Small intestine (tissue), 7 donors: ENCODE measurements at regions not wholly inside any gene's neighbourhood (a gene's known extent, or its start where the extent isn't known, plus 50 kb on each side); places are given as distances from the start of the nearest gene placed in this dataset.

ENCODE experiments used
- DNase-seq, 2 donors: peaks; one replicate each; pipeline versions ENCODE4 v3.0.0 to v3.0.0-alpha.2; 2013
- FAIRE-seq: peaks from 2 replicates; lab custom pipeline; 2012; peaks lifted over from hg19 to GRCh38; lab: Jason Lieb, UNC
- H3K27ac ChIP-seq, 3 donors: one replicate each; pipeline ENCODE4 v1.5.1; 2013; ENCODE audit warnings: low read length in 2 of 3, mild to moderate bottlenecking in 2 of 3, control low read depth in 1 of 3, inconsistent platforms in 1 of 3, low read depth in 1 of 3, moderate library complexity in 1 of 3
- H3K27me3 ChIP-seq, 3 donors: one replicate each; pipeline ENCODE4 v1.6.1; 2013; ENCODE audit warnings: low read length in 3 of 3, inconsistent platforms in 1 of 3; ENCODE audit not compliant: control insufficient read depth in 3 of 3, insufficient read depth in 3 of 3
- H3K36me3 ChIP-seq, 3 donors: one replicate each; pipeline ENCODE4 v1.6.1; 2013; ENCODE audit warnings: low read length in 3 of 3, inconsistent platforms in 1 of 3, low read depth in 1 of 3, mild to moderate bottlenecking in 1 of 3, moderate library complexity in 1 of 3; ENCODE audit not compliant: control insufficient read depth in 3 of 3, insufficient read depth in 2 of 3
- H3K4me1 ChIP-seq, 3 donors: one replicate each; pipeline ENCODE4 v1.6.1; 2013; ENCODE audit warnings: low read length in 2 of 3, inconsistent platforms in 1 of 3, low read depth in 1 of 3, mild to moderate bottlenecking in 1 of 3, moderate library complexity in 1 of 3; ENCODE audit not compliant: control insufficient read depth in 3 of 3, insufficient read depth in 2 of 3
- H3K4me3 ChIP-seq, 3 donors: one replicate each; pipeline ENCODE4 v1.5.1; 2013; ENCODE audit warnings: low read length in 3 of 3, control low read depth in 1 of 3, inconsistent platforms in 1 of 3, low read depth in 1 of 3, mild to moderate bottlenecking in 1 of 3, moderate library complexity in 1 of 3
- H3K9me3 ChIP-seq, 2 donors: one replicate each; pipeline ENCODE4 v1.6.1; 2013; ENCODE audit warnings: low read depth in 1 of 2, low read length in 1 of 2; ENCODE audit not compliant: control insufficient read depth in 2 of 2, insufficient read depth in 1 of 2
- WGBS, 3 donors: extraction: QIAGEN DNeasy Blood & Tissue Kit; methylation state at CpG; one replicate each; pipeline ENCODE4 v1.1.7; 2013; 5-methylcytosine and 5-hydroxymethylcytosine counted together
- donor health status: healthy with polysubstance abuse.
- donor health status: control.
- donor health status: control.
- donor health status: Bipolar disorder and iron deficiency.
- donor health status: healthy.

DNA sequence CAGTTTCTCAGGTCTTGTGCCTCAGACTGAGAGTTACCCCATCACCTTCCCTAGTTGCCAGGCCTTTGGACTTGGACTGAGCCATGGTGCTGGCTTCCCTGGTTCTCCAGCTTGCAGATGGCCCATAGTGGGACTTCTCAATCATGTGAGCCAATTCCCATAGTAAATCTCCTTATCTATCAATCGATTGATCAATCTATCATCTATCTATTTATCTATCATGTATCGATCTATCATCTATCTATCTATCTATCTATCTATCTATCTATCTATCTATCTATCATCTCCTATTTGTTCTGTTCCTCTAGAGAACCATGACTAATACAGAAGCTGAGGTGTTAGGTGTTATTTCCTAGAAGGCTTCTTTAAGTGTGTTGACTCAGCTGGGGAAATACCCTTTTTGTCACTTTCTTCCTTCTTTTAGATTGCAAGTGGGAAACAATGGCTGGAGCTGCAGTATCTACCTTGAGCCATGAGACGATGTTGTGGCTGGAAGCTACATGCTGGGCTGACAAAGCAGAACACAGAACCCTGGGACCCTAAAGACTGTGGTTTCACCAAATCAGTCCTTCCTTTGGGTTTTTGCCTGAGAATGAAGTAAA, 234.7 kb upstream of the GLI3 start:
- Histone ChIP-seq H3K9me3 (no peaks in the 10 kb centered on the region), H3K27me3 (no peaks in the 10 kb centered on the region), H3K36me3 (no peaks in the 10 kb centered on the region), H3K4me1 (no peaks in the 10 kb centered on the region), H3K4me3 (no peak overlapping the region), H3K27ac (no peak overlapping the region)
- FAIRE-seq (no peak), DNase-seq (no peak)
- 76 to 89% (median 86%) methylated on average over 3 of the region's 3 CpGs for WGBS, 3 donors

DNA sequence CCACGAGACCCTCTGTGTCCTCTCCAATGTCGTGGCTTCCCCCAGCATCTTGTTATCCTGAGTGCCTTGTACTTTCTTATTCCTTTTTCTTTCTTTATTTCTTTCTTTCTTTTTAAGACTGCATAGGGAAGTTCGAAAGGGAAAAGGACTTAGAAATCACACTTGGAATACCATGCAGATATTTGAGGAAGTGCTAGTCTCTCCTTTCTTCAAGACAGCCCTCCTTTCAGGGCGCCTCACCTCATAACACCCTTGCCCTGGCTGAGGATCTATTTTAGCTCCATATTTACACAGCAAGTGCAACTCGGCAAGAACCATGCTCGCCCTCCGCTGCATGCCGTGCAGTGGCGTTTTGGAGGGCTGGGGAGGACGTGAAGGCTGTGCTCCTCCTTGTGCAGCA, 232.3 kb upstream of the GLI3 start:
- Histone ChIP-seq H3K36me3 (no peaks in the 10 kb centered on the region), H3K4me1 (no peaks in the 10 kb centered on the region), H3K4me3 (no peak overlapping the region), H3K27me3 (no peaks in the 10 kb centered on the region), H3K9me3 (no peaks in the 10 kb centered on the region), H3K27ac (no peak overlapping the region)
- 78 to 80% (median 78%) methylated on average over 10 of the region's 10 CpGs for WGBS, 3 donors
- FAIRE-seq = no peak
- no peak for DNase-seq

DNA sequence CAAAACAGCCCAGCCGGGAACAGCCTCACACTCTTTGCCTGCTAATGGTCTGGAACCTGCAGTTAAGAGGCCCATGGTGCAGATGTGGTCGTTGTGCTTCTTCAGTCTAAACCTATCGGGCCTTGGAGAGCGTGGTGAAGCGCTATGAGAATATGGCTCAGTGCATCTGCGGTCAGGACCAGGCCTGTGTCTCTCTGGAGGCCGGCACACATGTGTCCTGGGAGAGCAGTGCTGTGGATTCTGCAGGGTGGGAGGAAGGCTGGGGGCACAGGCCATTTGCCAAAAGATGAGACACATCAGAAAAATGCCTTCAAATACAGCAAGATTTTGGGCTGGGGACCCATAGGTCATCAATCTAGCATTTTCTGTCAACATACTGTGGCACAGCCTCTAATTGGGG, 231.5 kb upstream of the GLI3 start:
- Histone ChIP-seq H3K27me3 (no peaks in the 10 kb centered on the region), H3K4me1 (no peaks in the 10 kb centered on the region), H3K4me3 (no peak overlapping the region), H3K36me3 (no peaks in the 10 kb centered on the region), H3K27ac (no peak overlapping the region), H3K9me3 (no peaks in the 10 kb centered on the region)
- DNase-seq (no peak), FAIRE-seq (no peak)
- WGBS, 3 donors = 79 to 90% (median 86%) methylated on average over 7 of the region's 7 CpGs

DNA sequence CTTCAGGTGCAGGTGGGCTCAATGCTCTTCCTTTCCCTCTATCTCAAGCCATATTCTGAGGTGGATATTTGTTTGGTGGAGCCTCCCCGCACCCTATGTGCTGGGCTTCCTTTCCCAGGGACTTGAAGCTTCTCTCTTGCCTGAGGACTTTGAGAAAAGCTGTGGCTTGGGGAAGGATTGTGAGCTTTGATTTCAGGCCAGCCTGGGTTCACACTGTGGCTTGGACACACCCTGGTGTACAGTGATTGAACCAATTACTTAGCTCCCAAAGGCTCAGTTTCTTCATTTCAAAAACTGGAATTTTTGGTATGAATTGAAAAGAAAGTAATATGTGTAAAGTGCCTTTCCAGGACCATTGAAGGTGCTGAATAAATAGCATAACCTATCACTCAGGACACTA, 224.5 kb upstream of the GLI3 start:
- WGBS, 3 donors = 84 to 95% (median 91%) methylated on average over 1 of the region's 1 CpG
- Histone ChIP-seq H3K27ac (no peak overlapping the region), H3K27me3 (peaks cover 0 to 3% (median 0%) of the 10 kb centered on the region in 3 donors), H3K36me3 (no peaks in the 10 kb centered on the region), H3K4me3 (no peak overlapping the region), H3K4me1 (no peaks in the 10 kb centered on the region), H3K9me3 (no peaks in the 10 kb centered on the region)
- FAIRE-seq = no peak
- no peak for DNase-seq

DNA sequence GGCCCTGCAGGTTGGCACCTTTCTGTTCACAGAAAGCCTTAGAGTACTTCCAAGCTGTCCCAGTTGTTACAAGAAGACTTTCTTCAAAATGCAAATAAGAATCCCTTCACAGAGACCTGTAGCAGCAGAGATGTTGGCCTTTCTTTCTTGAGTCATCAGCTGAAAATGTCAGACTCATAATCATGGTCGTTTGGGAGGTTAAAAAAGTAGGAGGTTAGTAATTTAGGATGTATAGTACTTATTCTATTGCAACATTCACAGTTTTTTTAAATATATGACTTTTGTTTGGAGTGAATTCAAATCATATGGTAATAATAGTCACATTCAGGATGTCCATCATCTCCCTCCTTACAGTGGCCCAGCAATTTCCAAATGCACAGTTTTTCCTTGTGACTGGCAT, 223.9 kb upstream of the GLI3 start:
- Histone ChIP-seq H3K4me1 (no peaks in the 10 kb centered on the region), H3K27ac (no peak overlapping the region), H3K4me3 (no peak overlapping the region), H3K9me3 (no peaks in the 10 kb centered on the region), H3K27me3 (peaks cover 0 to 3% (median 0%) of the 10 kb centered on the region in 3 donors), H3K36me3 (no peaks in the 10 kb centered on the region)
- FAIRE-seq = no peak
- WGBS, 3 donors = 23 to 52% (median 27%) methylated on average over 1 of the region's 1 CpG
- DNase-seq = no peak

DNA sequence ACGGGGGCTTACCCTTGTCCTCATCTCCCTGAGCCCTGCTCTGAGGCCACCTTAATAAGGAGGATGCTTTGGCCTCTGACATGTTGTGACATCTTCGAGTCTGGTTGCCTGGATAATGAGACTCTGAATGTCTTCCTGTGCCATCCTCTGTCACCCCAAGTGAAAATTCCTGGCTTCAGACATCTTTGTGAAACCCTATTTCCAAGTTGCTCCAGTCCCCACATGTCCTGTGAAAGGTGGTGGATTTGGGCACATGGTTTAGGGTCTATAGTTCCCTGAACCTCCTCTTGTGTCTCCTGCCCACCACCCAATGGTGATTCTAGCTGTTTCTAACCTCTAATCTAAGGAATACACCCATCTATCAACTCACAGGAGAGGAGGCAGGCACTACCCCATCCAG, 223.1 kb upstream of the GLI3 start:
- no peak overlapping the region for H3K4me3 ChIP-seq
- no peaks in the 10 kb centered on the region for H3K36me3 ChIP-seq
- DNase-seq = no peak
- peaks cover 0 to 3% (median 0%) of the 10 kb centered on the region in 3 donors for H3K27me3 ChIP-seq
- WGBS, 3 donors = 58 to 86% (median 58%) methylated on average over 2 of the region's 2 CpGs
- H3K4me1 ChIP-seq = no peaks in the 10 kb centered on the region
- no peak overlapping the region for H3K27ac ChIP-seq
- no peaks in the 10 kb centered on the region for H3K9me3 ChIP-seq
- FAIRE-seq = no peak

DNA sequence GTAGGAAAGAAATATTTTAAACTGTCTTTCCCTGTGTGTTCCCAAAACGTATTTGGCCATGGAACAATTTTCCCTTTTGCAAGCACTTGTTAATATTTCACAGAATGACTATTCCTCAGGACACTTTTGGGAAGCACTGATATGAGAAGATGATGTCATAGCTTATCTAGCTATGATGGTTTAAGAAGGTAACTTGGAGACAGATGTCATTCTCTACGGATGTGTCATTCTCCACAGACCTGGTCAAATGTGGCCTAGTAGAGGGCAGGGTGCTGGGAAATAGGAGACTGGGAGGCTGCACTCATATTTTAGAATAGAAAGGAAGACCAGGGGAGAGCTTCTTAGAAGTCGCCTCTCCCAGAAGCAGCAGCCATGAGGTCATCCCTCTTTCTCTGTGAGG, 220.7 kb upstream of the GLI3 start:
- 56 to 72% (median 64%) methylated on average over 3 of the region's 3 CpGs for WGBS, 3 donors
- DNase-seq (no peak), FAIRE-seq (no peak)
- H3K27me3 ChIP-seq = peaks cover 0 to 3% (median 0%) of the 10 kb centered on the region in 3 donors
- no peak overlapping the region for H3K27ac ChIP-seq
- no peaks in the 10 kb centered on the region for H3K9me3 ChIP-seq
- no peak overlapping the region for H3K4me3 ChIP-seq
- no peaks in the 10 kb centered on the region for H3K36me3 ChIP-seq
- peaks cover 0 to 3% (median 0%) of the 10 kb centered on the region in 3 donors for H3K4me1 ChIP-seq

DNA sequence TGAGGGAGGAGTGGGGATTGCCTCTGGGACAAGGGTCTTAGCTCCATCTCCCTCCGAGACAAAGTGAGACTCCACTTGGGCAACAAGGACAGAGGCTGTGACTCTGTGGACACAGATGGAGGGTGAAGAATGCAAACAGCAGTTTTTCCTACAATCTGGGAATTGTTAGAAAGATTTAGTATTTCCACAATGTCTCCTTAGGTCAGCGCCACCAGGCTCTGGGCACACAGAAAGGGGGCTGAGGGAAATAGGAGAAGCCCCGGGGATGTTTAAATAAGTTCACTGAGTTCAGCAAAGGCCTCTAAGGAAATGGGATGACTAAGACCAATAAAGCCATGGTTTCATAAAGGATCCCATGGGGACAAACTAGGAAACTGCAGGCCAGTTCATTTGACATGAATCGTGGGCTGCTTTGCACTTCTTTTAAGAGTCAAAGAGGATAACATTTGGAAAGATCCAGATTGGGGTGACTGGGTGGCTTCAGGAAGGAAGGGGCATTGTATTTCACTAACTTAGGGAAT, 219.8 kb upstream of the GLI3 start:
- FAIRE-seq = no peak
- H3K27ac ChIP-seq = no peak overlapping the region
- peaks cover 0 to 3% (median 0%) of the 10 kb centered on the region in 3 donors for H3K4me1 ChIP-seq
- no peak overlapping the region for H3K4me3 ChIP-seq
- WGBS, 3 donors = 71 to 77% (median 73%) methylated on average over 4 of the region's 4 CpGs
- H3K36me3 ChIP-seq = no peaks in the 10 kb centered on the region
- no peak for DNase-seq
- peaks cover 0 to 3% (median 0%) of the 10 kb centered on the region in 3 donors for H3K27me3 ChIP-seq
- no peaks in the 10 kb centered on the region for H3K9me3 ChIP-seq

DNA sequence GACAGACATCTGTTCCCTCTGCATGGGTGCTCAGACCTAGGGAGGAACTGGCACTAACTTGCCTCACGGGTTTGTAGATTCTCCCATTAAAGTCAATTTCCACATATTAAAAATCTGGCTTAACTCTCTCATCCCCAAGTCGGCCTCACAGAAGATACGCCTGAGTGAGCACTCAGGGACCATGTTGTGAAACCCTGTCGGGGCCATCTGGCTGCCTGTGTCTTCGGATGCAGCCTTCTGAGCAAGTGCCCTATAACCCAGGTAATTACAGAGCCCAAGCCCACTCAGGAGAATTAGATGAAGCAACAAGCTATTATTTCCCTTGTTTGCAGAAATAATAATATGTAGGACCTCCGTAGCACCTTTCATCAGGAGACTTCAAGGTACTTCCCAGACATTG, 219.3 kb upstream of the GLI3 start:
- Histone ChIP-seq H3K4me3 (no peak overlapping the region), H3K27me3 (peaks cover 0 to 3% (median 0%) of the 10 kb centered on the region in 3 donors), H3K36me3 (no peaks in the 10 kb centered on the region), H3K4me1 (peaks cover 0 to 3% (median 0%) of the 10 kb centered on the region in 3 donors), H3K9me3 (no peaks in the 10 kb centered on the region), H3K27ac (no peak overlapping the region)
- 79 to 90% (median 85%) methylated on average over 6 of the region's 6 CpGs for WGBS, 3 donors
- DNase-seq (no peak), FAIRE-seq (no peak)
